Activated naive CD4-positive, alpha-beta T cell treated with anti-CD3 and anti-CD28 coated beads, Interleukin-2, amount 50 U/mL, for 24 hours (primary cell): ENCODE measurements at regions not wholly inside any gene's neighbourhood (a gene's known extent, or its start where the extent isn't known, plus 50 kb on each side); places are given as distances from the start of the nearest gene placed in this dataset.

Source experiments
- H3K27ac Mint-ChIP-seq: one replicate; pipeline ENCODE4 v1.8.0; 2021; ENCODE audit warnings: mild to moderate bottlenecking, mixed read lengths
- H3K27me3 Mint-ChIP-seq: one replicate; pipeline ENCODE4 v1.8.0; 2021; ENCODE audit warnings: mixed read lengths
- H3K36me3 Mint-ChIP-seq: one replicate; pipeline ENCODE4 v1.8.0; 2021; ENCODE audit warnings: mixed read lengths
- H3K4me1 Mint-ChIP-seq: one replicate; pipeline ENCODE4 v1.8.0; 2021; ENCODE audit warnings: mixed read lengths
- H3K4me3 Mint-ChIP-seq: one replicate; pipeline ENCODE4 v1.8.0; 2021; ENCODE audit warnings: mild to moderate bottlenecking, mixed read lengths
- H3K9me3 Mint-ChIP-seq: one replicate; pipeline ENCODE4 v1.8.0; 2021; ENCODE audit warnings: mixed read lengths

- Mint-ChIP-seq H3K27me3 (peaks cover 2% of the 10 kb centered on the region), H3K27ac (no peak overlapping the region), H3K4me1 (no peaks in the 10 kb centered on the region), H3K9me3 (peaks cover 7% of the 10 kb centered on the region), H3K36me3 (no peaks in the 10 kb centered on the region), H3K4me3 (no peak overlapping the region)
These were observed 91.6 kb upstream of the LIMCH1 start for GRCh38 chr4:41446391-41446790.

GRCh38 chr4:41446981-41447725 is 90.8 kb upstream of the LIMCH1 start:
- peaks cover 7% of the 10 kb centered on the region for H3K9me3 Mint-ChIP-seq
- H3K4me1 Mint-ChIP-seq: no peaks in the 10 kb centered on the region
- peaks cover 2% of the 10 kb centered on the region for H3K27me3 Mint-ChIP-seq
- no peak overlapping the region for H3K27ac Mint-ChIP-seq
- no peaks in the 10 kb centered on the region for H3K36me3 Mint-ChIP-seq
- H3K4me3 Mint-ChIP-seq: no peak overlapping the region

GRCh38 chr4:41448934-41449333 is 89.0 kb upstream of the LIMCH1 start:
- peaks cover 7% of the 10 kb centered on the region for H3K9me3 Mint-ChIP-seq
- H3K27ac Mint-ChIP-seq: no peak overlapping the region
- no peak overlapping the region for H3K4me3 Mint-ChIP-seq
- H3K27me3 Mint-ChIP-seq: peaks cover 2% of the 10 kb centered on the region
- H3K4me1 Mint-ChIP-seq: no peaks in the 10 kb centered on the region
- no peaks in the 10 kb centered on the region for H3K36me3 Mint-ChIP-seq

- peaks cover 2% of the 10 kb centered on the region for H3K27me3 Mint-ChIP-seq
- H3K4me1 Mint-ChIP-seq: no peaks in the 10 kb centered on the region
These were observed 86.0 kb upstream of the LIMCH1 start for GRCh38 chr4:41451961-41452360.

GRCh38 chr4:41452484-41453225 is 85.3 kb upstream of the LIMCH1 start:
- no peaks in the 10 kb centered on the region for H3K4me1 Mint-ChIP-seq
- peaks cover 7% of the 10 kb centered on the region for H3K9me3 Mint-ChIP-seq
- H3K36me3 Mint-ChIP-seq: no peaks in the 10 kb centered on the region
- H3K27ac Mint-ChIP-seq: no peak overlapping the region
- H3K4me3 Mint-ChIP-seq: no peak overlapping the region
- H3K27me3 Mint-ChIP-seq: peaks cover 2% of the 10 kb centered on the region

More at GRCh38 chr4:41451961-41452360, 86.0 kb upstream of the LIMCH1 start:
- Mint-ChIP-seq H3K4me3 (no peak overlapping the region), H3K36me3 (no peaks in the 10 kb centered on the region), H3K27ac (no peak overlapping the region), H3K9me3 (peaks cover 7% of the 10 kb centered on the region)

GRCh38 chr4:41454423-41454822 is 83.5 kb upstream of the LIMCH1 start:
- no peak overlapping the region for H3K27ac Mint-ChIP-seq
- H3K4me3 Mint-ChIP-seq: no peak overlapping the region
- H3K4me1 Mint-ChIP-seq: no peaks in the 10 kb centered on the region
- H3K9me3 Mint-ChIP-seq: peaks cover 2% of the 10 kb centered on the region
- peaks cover 2% of the 10 kb centered on the region for H3K27me3 Mint-ChIP-seq
- no peaks in the 10 kb centered on the region for H3K36me3 Mint-ChIP-seq

- Mint-ChIP-seq H3K9me3 (no peaks in the 10 kb centered on the region), H3K27ac (no peak overlapping the region), H3K4me1 (no peaks in the 10 kb centered on the region), H3K4me3 (no peak overlapping the region), H3K27me3 (peaks cover 2% of the 10 kb centered on the region), H3K36me3 (no peaks in the 10 kb centered on the region)
These were observed 82.8 kb upstream of the LIMCH1 start for GRCh38 chr4:41455206-41455605.

GRCh38 chr4:41456559-41457101 is 81.3 kb upstream of the LIMCH1 start:
- H3K4me3 Mint-ChIP-seq: no peak overlapping the region

GRCh38 chr4:41458689-41459088 is 79.3 kb upstream of the LIMCH1 start:
- H3K9me3 Mint-ChIP-seq: no peaks in the 10 kb centered on the region
- no peaks in the 10 kb centered on the region for H3K4me1 Mint-ChIP-seq
- no peak overlapping the region for H3K4me3 Mint-ChIP-seq

More at GRCh38 chr4:41456559-41457101, 81.3 kb upstream of the LIMCH1 start:
- no peak overlapping the region for H3K27ac Mint-ChIP-seq
- no peaks in the 10 kb centered on the region for H3K36me3 Mint-ChIP-seq
- no peaks in the 10 kb centered on the region for H3K4me1 Mint-ChIP-seq
- H3K27me3 Mint-ChIP-seq: peaks cover 2% of the 10 kb centered on the region
- H3K9me3 Mint-ChIP-seq: no peaks in the 10 kb centered on the region

GRCh38 chr4:41460641-41461040 is 77.3 kb upstream of the LIMCH1 start:
- H3K27ac Mint-ChIP-seq: no peak overlapping the region
- no peaks in the 10 kb centered on the region for H3K9me3 Mint-ChIP-seq
- H3K4me1 Mint-ChIP-seq: no peaks in the 10 kb centered on the region
- H3K4me3 Mint-ChIP-seq: no peak overlapping the region
- H3K36me3 Mint-ChIP-seq: no peaks in the 10 kb centered on the region
- H3K27me3 Mint-ChIP-seq: peaks cover 2% of the 10 kb centered on the region

More at GRCh38 chr4:41458689-41459088, 79.3 kb upstream of the LIMCH1 start:
- Mint-ChIP-seq H3K27me3 (peaks cover 2% of the 10 kb centered on the region), H3K27ac (no peak overlapping the region), H3K36me3 (no peaks in the 10 kb centered on the region)

- Mint-ChIP-seq H3K4me1 (no peaks in the 10 kb centered on the region), H3K36me3 (no peaks in the 10 kb centered on the region), H3K27ac (no peak overlapping the region), H3K27me3 (peaks cover 2% of the 10 kb centered on the region), H3K9me3 (no peaks in the 10 kb centered on the region), H3K4me3 (no peak overlapping the region)
These were observed 76.1 kb upstream of the LIMCH1 start for GRCh38 chr4:41461780-41462307.

GRCh38 chr4:41465146-41465761 is 72.7 kb upstream of the LIMCH1 start:
- no peaks in the 10 kb centered on the region for H3K9me3 Mint-ChIP-seq
- H3K36me3 Mint-ChIP-seq: no peaks in the 10 kb centered on the region
- peaks cover 5% of the 10 kb centered on the region for H3K27me3 Mint-ChIP-seq
- no peak overlapping the region for H3K27ac Mint-ChIP-seq
- no peaks in the 10 kb centered on the region for H3K4me1 Mint-ChIP-seq
- no peak overlapping the region for H3K4me3 Mint-ChIP-seq

GRCh38 chr4:41466249-41466648 is 71.7 kb upstream of the LIMCH1 start:
- Mint-ChIP-seq H3K27ac (no peak overlapping the region), H3K4me3 (no peak overlapping the region), H3K9me3 (no peaks in the 10 kb centered on the region)

GRCh38 chr4:41468122-41468521 is 69.8 kb upstream of the LIMCH1 start:
- Mint-ChIP-seq H3K36me3 (no peaks in the 10 kb centered on the region), H3K4me1 (no peaks in the 10 kb centered on the region), H3K27me3 (peaks cover 7% of the 10 kb centered on the region), H3K4me3 (no peak overlapping the region), H3K9me3 (no peaks in the 10 kb centered on the region), H3K27ac (no peak overlapping the region)

More at GRCh38 chr4:41466249-41466648, 71.7 kb upstream of the LIMCH1 start:
- Mint-ChIP-seq H3K4me1 (no peaks in the 10 kb centered on the region), H3K36me3 (no peaks in the 10 kb centered on the region), H3K27me3 (peaks cover 5% of the 10 kb centered on the region)
